ENCODE measurements at regions not wholly inside any gene's neighbourhood (a gene's known extent, or its start where the extent isn't known, plus 50 kb on each side); places are given as distances from the start of the nearest gene placed in this dataset.
"Not testable (repeated sequence)": the region's sequence is repeated elsewhere in the genome, so short reads cannot be mapped to it uniquely, and the experiment has no call there.

GRCh38 chr2:184372484-184372883 is 225.8 kb upstream of the ZNF804A start:
- no peaks in the 10 kb centered on the region for H3K27me3 Mint-ChIP-seq (ENCODE audit: low read depth)
- no peak for TF ChIP-seq CTCF (IDR thresholded peaks at IDR 0.05; ENCODE audit: unreplicated experiment in 3 of 3)
- no peaks in the 10 kb centered on the region for H3K9me3 Mint-ChIP-seq

DNA sequence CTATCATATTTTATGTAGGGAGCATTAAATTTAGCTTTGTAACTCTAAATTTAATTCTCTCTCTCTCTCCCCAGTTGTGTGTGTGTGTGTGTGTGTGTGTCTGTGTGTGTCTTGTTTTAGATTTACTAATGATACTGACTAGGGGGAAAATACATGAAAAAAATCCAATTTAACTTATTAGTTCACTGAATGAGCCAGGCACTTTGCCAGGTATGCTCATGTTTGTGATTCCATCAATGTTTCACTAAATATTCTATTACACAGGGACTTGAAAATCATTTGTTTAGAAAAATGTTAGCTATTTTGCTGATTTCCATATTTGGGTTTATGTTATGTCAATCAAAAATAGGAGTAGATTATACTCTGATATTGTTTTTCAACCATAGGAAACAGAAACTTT is 203.7 kb upstream of the ZNF804A start:
- H3K27ac Mint-ChIP-seq = no peak overlapping the region
- H3K4me3 Mint-ChIP-seq = no peak overlapping the region
- TF ChIP-seq CTCF (IDR thresholded peaks at IDR 0.05; ENCODE audit: unreplicated experiment in 3 of 3) = no peak
- no peaks in the 10 kb centered on the region for H3K4me1 Mint-ChIP-seq
- no peaks in the 10 kb centered on the region for H3K9me3 Mint-ChIP-seq
- no peaks in the 10 kb centered on the region for H3K36me3 Mint-ChIP-seq (ENCODE audit: low read depth)
- no peaks in the 10 kb centered on the region for H3K27me3 Mint-ChIP-seq (ENCODE audit: low read depth)

More at GRCh38 chr2:184372484-184372883, 225.8 kb upstream of the ZNF804A start:
- no peaks in the 10 kb centered on the region for H3K36me3 Mint-ChIP-seq (ENCODE audit: low read depth)
- no peak overlapping the region for H3K4me3 Mint-ChIP-seq
- no peak overlapping the region for H3K27ac Mint-ChIP-seq
- H3K4me1 Mint-ChIP-seq = no peaks in the 10 kb centered on the region

- no peaks in the 10 kb centered on the region for H3K27me3 Mint-ChIP-seq (ENCODE audit: low read depth)
- H3K4me3 Mint-ChIP-seq = no peak overlapping the region
- no peaks in the 10 kb centered on the region for H3K36me3 Mint-ChIP-seq (ENCODE audit: low read depth)
- no peak for TF ChIP-seq CTCF (IDR thresholded peaks at IDR 0.05; ENCODE audit: unreplicated experiment in 3 of 3)
- H3K27ac Mint-ChIP-seq = no peak overlapping the region
- no peaks in the 10 kb centered on the region for H3K4me1 Mint-ChIP-seq
- H3K9me3 Mint-ChIP-seq = peaks cover 2% of the 10 kb centered on the region
These were observed 195.9 kb upstream of the ZNF804A start for GRCh38 chr2:184402381-184402780.

GRCh38 chr2:184407041-184407630 is 191.2 kb upstream of the ZNF804A start:
- not testable (repeated sequence) for H3K36me3 Mint-ChIP-seq (ENCODE audit: low read depth)

DNA sequence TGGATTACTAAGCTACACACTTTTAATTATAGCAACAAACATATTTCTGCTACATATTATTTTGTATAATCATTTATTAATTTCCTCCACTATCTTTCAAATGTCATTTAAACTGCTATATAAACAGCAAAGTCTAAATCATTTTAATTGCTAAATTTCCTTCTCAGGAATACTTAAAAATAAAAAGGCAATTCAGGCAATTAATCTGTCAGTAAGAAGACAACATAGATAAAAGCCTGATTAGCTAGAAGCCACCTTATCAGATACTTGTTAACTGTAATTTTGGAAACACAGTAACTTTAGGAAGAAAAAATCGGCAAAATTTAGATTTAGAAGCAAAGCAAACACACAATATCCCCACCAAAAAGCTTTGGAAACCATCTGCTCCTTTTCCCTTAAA is 188.2 kb upstream of the ZNF804A start:
- Mint-ChIP-seq H3K4me1 (no peaks in the 10 kb centered on the region), H3K36me3 (ENCODE audit: low read depth) (no peaks in the 10 kb centered on the region), H3K9me3 (peaks cover 9% of the 10 kb centered on the region), H3K27ac (peak overlapping the region in 1 of 3 experiments; percentile 21), H3K27me3 (ENCODE audit: low read depth) (no peaks in the 10 kb centered on the region), H3K4me3 (no peak overlapping the region)
- TF ChIP-seq CTCF (IDR thresholded peaks at IDR 0.05; ENCODE audit: unreplicated experiment in 3 of 3) = no peak

More at GRCh38 chr2:184407041-184407630, 191.2 kb upstream of the ZNF804A start:
- not testable (repeated sequence) for H3K4me1 Mint-ChIP-seq; H3K9me3 Mint-ChIP-seq; H3K4me3 Mint-ChIP-seq; H3K27me3 Mint-ChIP-seq (ENCODE audit: low read depth)
- H3K27ac Mint-ChIP-seq = peak overlapping the region in 2 of 3 experiments; percentile 39 to 60

DNA sequence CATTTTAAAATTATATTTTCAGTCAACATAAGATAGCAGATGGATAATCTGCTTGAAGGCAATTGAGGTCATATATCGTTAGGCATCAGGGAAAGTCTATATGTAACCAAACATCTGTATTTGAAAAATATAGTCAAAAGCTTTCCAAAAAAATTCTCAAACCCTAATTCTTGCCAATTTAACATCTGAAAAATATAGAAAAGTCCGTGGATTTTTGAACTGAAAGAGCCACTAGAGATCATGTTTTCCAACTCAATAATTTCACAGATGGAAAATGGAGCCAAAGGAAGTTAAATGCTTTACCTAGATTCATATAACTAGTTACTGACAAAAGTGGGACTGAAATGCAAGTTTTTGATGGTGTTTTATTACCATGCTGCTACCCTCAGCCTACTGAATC is 185.1 kb upstream of the ZNF804A start:
- TF ChIP-seq CTCF (IDR thresholded peaks at IDR 0.05; ENCODE audit: unreplicated experiment in 3 of 3) = no peak
- H3K27me3 Mint-ChIP-seq (ENCODE audit: low read depth) = no peaks in the 10 kb centered on the region
- H3K36me3 Mint-ChIP-seq (ENCODE audit: low read depth) = no peaks in the 10 kb centered on the region
- no peak overlapping the region for H3K4me3 Mint-ChIP-seq
- H3K9me3 Mint-ChIP-seq = peaks cover under 1% of the 10 kb centered on the region
- H3K27ac Mint-ChIP-seq = no peak overlapping the region
- no peaks in the 10 kb centered on the region for H3K4me1 Mint-ChIP-seq

Data from nephron (organoid).